Left colon (tissue), 2 donors: ENCODE measurements at regions not wholly inside any gene's neighbourhood (a gene's known extent, or its start where the extent isn't known, plus 50 kb on each side); places are given as distances from the start of the nearest gene placed in this dataset.
"Not testable (repeated sequence)": the region's sequence is repeated elsewhere in the genome, so short reads cannot be mapped to it uniquely, and the experiment has no call there.

Experiments used
- ATAC-seq: fragments of 200-7000 bp; cut with Tn5 transposase; one replicate; pipeline ENCODE4 v1.9.1; 2020; ENCODE audit warnings: mild to moderate bottlenecking, moderate library complexity
- DNase-seq, 2 donors: peaks; one replicate each; pipeline ENCODE4 v3.0.0-alpha.2; 2020
- intact Hi-C, 2 donors: fragments of 100-400 bp; cut with DNase I in 1 of 2; cut with micrococcal nuclease in 1 of 2; formaldehyde crosslinking; loops; one replicate each; pipeline versions ENCODE4 v1.11.2 to v1.14.0; 2022; cut with DNase I, micrococcal nuclease
- donor health status: DM: no; HTN: no; CAD: no.
- donor health status: DM: yes; HTN: yes; CAD: no.

DNA sequence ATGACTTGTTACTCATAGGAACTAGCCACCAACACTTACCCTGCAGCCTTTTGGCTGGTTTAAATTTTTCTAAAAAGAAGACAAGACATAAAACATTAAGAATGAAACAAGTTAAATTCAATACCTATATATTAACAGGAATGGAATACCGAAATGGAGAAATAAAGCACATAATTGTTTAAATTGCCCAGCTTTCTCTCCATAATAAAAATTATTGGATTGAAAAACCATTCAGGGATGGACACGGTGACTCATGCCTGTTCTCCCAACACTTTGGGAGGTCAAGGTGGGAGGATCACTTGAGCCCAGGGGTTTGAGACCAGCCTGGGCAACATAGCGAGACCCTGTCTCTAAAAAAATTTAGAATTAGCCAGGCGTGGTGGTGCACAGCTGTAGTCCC is 179.4 kb upstream of the MKLN1 start:
- DNase-seq, result no peak
- no peak for ATAC-seq
- intact Hi-C loops, result no loop called here

DNA sequence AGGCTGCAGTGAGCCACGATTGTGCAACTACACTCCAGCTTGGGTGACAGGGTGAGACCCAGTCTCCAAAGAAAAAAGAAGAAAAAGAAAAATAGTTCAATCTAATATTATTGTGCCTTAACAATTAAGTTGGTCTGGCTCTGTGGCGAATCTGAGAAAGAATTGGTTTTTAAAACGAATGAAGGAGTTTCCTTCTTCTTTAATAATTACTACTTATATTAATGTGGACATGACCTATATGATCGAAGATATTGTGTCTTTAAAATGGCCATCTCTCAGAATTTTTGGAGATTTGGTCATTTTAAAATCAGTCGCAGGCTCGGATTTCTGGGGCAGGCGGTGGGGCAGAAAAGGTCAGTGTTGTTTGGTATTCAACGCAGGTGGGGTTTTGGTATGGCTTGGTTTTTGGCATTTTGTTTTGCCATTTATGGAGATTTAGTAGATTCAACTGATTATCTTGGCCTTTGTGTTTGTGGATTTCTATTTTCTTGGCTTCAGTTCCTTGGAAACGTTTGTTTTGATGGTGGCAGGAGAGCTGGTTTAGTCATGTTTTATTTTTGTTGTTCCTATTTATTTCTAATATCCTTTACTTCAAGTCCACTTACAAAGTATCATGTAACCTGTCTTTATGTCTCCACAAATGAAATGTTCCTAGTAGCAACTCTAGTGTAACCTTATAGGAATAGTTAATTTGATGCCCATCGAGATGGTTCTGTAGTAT is 178.8 kb upstream of the MKLN1 start:
- no peak for ATAC-seq
- intact Hi-C loops, result no loop called here
- DNase-seq, result no peak

DNA sequence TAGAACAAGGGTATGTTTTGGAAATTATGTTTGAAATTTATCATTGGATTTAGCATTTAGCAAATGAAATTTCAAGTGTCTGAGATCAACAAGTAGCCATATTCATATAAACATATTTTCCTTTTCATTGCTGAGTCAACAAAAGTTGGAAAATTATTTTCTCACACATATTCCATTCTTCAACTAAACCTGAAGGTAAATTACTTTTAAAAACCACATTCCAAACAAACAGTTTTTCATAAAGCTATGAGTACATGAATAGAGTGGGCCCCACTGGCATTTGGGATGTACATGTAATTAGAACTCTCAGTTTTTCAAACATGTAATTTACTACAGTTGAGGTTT is 178.3 kb upstream of the MKLN1 start:
- ATAC-seq (no peak), DNase-seq (no peak)
- intact Hi-C loops, result no loop called here

DNA sequence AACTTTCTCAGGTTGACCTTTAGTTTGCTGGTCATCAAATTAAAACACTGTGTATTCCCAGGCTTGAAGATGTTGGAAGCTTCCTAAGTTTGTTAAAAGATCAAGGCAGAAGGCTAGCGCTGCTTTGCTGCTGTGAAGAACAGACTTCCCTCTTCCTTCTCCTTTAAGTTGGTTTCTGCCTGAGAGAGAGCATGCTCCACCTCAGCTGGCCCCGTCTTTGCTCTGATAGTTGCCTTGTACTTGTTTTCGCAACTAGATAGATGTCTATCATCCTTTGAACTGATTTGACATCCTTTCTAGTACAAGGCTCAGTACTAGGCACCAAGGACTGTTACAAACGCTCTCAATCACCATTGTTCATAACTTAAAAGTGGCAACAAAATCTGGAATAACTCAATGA is 177.8 kb upstream of the MKLN1 start:
- no peak for DNase-seq
- intact Hi-C loops, result no loop called here
- no peak for ATAC-seq

- ATAC-seq (no peak), DNase-seq (no peak)
- intact Hi-C loops, result no loop called here
These were observed 176.6 kb upstream of the MKLN1 start for GRCh38 chr7:131151034-131151433.

DNA sequence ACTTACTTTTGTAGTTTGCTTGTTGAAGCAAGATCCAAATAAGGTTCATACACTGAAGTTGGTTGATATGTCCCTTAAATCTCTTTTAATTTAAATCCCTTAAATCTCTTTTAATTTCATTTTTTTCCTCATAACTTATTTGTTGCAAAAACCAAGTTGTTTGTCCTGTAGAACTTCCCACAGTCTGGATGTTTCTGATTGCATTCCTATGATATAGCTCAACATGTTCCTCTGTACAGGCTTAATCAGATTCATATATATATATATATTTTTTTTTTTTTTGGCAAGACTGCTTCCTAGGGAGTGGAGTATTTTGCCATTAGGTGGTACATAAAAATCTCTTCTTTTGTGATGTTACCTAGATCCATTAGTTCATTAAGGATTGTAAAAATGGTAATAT is 174.9 kb upstream of the MKLN1 start:
- no peak for ATAC-seq
- no peak for DNase-seq
- intact Hi-C loops, result no loop called here

- DNase-seq (no peak), ATAC-seq (no peak)
- intact Hi-C loops, result no loop called here
These were observed 173.3 kb upstream of the MKLN1 start for GRCh38 chr7:131154380-131154779.

DNA sequence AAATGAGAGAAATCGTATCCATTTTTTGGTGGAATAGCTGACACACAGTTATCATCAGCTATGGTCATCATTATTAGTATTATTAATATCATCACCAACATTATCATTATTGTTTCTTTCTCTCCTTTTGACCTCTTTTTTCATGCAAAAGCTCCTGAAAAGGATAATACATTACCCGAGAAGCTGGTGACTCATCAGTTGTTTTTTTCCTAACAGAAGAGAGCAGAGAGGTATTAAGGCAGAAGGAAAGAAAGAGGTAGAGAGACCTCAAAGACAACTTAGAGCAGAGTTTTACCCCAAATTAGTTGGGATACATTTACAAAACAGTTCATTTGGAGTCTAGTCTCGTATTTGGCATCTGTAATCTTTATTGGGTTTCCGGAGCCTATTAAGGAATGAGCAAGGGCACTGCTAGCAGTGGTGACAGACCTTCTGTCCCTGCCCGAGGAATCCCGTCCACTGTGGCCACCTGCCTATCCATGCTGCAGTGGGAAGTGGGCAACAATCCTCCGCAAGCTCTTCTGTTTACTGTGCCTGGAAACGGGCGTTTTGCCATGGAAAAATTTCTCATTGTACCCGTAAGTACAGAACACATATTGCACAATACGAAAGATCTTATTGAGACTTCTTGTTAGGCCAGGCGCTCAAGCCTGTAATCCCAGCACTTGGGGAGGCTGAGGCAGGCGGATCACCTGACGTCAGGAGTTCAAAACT is 170.0 kb upstream of the MKLN1 start:
- DNase-seq (no peak), ATAC-seq (no peak)
- intact Hi-C loops, result no loop called here

DNA sequence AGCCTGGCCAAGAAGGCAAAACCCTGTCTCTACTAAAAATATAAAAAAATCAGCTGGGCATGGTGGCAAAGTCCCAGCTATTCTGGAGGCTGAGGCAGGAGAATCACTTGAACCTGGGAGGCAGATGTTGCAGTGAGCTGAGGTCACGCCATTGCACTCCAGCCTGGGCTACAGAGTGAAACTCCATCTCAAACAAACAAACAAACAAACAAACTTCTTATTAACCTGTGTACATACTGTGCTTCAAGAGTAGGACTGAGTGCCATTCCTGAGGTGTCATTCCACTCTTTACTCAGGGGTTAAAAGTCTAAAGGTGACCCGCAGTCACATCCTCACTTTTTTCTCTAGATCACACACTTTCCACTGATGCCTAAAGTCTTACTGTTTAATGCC is 169.4 kb upstream of the MKLN1 start:
- intact Hi-C loops, DNase-seq, ATAC-seq: not testable (repeated sequence)

- ATAC-seq, result no peak
- intact Hi-C loops, result no loop called here
- no peak for DNase-seq
These were observed 167.7 kb upstream of the MKLN1 start for GRCh38 chr7:131159961-131160361.

DNA sequence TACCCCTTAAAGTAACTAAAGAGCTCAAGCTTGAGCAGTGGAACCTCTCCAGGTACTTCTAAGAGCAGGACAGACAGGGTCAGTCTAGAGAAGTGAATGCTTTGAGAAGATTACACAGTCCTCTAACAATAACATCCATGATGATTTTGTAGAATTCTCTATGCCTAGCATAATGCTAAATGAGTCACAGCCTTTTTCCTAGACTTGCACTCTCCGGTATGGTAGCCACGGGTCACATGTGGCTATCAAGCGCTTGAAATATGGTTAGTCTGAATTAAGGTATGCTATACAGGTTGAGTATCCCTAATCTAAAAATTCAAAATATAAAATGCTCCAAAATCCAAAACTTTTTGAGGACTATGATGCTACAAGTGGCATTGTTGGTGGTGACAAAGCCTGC is 166.6 kb upstream of the MKLN1 start:
- no peak for DNase-seq

GRCh38 chr7:131164025-131164925 is 163.4 kb upstream of the MKLN1 start:
- ATAC-seq (no peak), DNase-seq (no peak)
- intact Hi-C loops, result no loop called here

More for the DNA sequence above, 166.6 kb upstream of the MKLN1 start:
- ATAC-seq, result no peak
- intact Hi-C loops, result no loop called here

- DNase-seq (no peak), ATAC-seq (no peak)
- intact Hi-C loops, result no loop called here
These were observed 161.6 kb upstream of the MKLN1 start for GRCh38 chr7:131166066-131166465.

- ATAC-seq, result no peak
- DNase-seq, result no peak
- intact Hi-C loops, result no loop called here
These were observed 157.0 kb upstream of the MKLN1 start for GRCh38 chr7:131170440-131171271.

DNA sequence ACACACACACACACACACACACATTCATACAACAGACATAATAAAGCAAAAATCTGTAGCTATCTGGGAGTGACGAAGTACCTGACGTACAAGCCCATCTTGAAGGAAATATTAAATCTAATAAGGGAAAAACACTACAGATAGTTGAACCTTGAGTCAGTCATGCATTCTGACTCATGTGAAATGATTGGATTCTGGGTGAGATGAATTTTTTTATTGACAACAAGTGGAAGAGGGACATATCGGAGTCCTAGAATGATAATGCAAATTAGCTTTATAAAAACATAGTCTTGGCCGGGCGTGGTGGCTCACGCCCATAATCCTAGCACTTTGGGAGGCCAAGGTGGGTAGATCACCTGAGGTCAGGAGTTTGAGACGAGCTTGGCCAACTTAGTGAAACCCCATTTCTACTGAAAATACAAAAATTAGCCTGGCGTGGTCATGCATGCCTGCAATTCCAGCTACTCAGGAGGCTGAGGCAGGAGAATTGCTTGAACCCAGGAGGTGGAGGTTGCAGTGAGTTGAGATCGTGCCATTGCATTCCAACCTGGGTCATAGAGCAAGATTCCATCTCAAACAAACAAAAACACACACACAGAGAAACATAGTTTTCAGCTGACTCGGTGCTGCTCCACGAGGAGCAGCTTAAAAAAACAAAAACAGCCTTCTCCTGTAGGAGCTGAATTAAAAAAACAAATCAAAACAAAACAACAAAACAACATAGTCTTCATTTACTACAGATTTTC is 154.4 kb upstream of the MKLN1 start:
- DNase-seq (no peak), ATAC-seq (no peak)
- intact Hi-C loops, result no loop called here

GRCh38 chr7:131174391-131174790 is 153.3 kb upstream of the MKLN1 start:
- intact Hi-C loops, result no loop called here
- no peak for ATAC-seq
- no peak for DNase-seq

GRCh38 chr7:131174855-131175254 is 152.8 kb upstream of the MKLN1 start:
- intact Hi-C loops, result no loop called here
- ATAC-seq (no peak), DNase-seq (no peak)

- DNase-seq (no peak), ATAC-seq (no peak)
- intact Hi-C loops, result no loop called here
These were observed 145.1 kb upstream of the MKLN1 start for GRCh38 chr7:131182446-131183058.
